Esophagus squamous epithelium (tissue), 5 donors: ENCODE measurements at regions not wholly inside any gene's neighbourhood (a gene's known extent, or its start where the extent isn't known, plus 50 kb on each side); places are given as distances from the start of the nearest gene placed in this dataset.

Source experiments
- DNase-seq: peaks from one replicate; lab custom pipeline; 2025; lab: John Stamatoyannopoulos, UW
- H3K27ac ChIP-seq, 4 donors: fragments of 200-600 bp; sonication (generic); one replicate each; pipeline ENCODE4 v1.5.1; 2016 to 2019; ENCODE audit warnings: mild to moderate bottlenecking in 1 of 4
- H3K27me3 ChIP-seq, 4 donors: fragments of 200-600 bp; sonication (generic); 1 replicate in 3 of 4; 2 replicates in 1 of 4; pipeline versions ENCODE4 v1.5.1 to v1.6.0; 2017 to 2021; ENCODE audit warnings: antibody characterized with exemption in 1 of 4
- H3K36me3 ChIP-seq, 3 donors: fragments of 200-600 bp; sonication (generic); one replicate each; pipeline ENCODE4 v1.5.1; 2016 to 2019
- H3K4me1 ChIP-seq, 3 donors: fragments of 200-600 bp; sonication (generic); one replicate each; pipeline ENCODE4 v1.5.1; 2017 to 2019
- H3K4me3 ChIP-seq, 4 donors: fragments of 200-600 bp; sonication (generic); 1 replicate in 3 of 4; 2 replicates in 1 of 4; pipeline ENCODE4 v1.5.1; 2016 to 2019; ENCODE audit warnings: mild to moderate bottlenecking in 2 of 4, moderate library complexity in 1 of 4
- H3K9me3 ChIP-seq, 3 donors: fragments of 200-600 bp; sonication (generic); one replicate each; pipeline ENCODE4 v1.5.1; 2016 to 2019
- POLR2A ChIP-seq, 4 donors: fragments of 450-650 bp; IDR thresholded peaks; one replicate each; pipeline ENCODE4 v1.6.1; 2017; ENCODE audit warnings: antibody characterized with exemption in 4 of 4, mild to moderate bottlenecking in 4 of 4, moderate library complexity in 3 of 4
- WGBS, 2 donors: methylation state at CpG; one replicate each; pipeline ENCODE4 v1.1.5; 2018; 5-methylcytosine and 5-hydroxymethylcytosine counted together
- intact Hi-C: fragments of 100-400 bp; cut with DNase I; formaldehyde crosslinking; loops from one replicate; pipeline ENCODE4 v1.15.0; 2022
- TF ChIP-seq, protein P1 (sequence below), 6 experiments: fragments of 450-650 bp in 4 of 6; fragments of 200-600 bp in 2 of 6; sonication (generic) in 2 of 6; IDR thresholded peaks; one replicate each; pipeline ENCODE4 v1.5.1; 2016 to 2019; ENCODE audit warnings: antibody characterized with exemption in 6 of 6, mild to moderate bottlenecking in 4 of 6, moderate library complexity in 4 of 6
- donor health status: DM: yes; HTN: yes; CAD: no.

DNA sequence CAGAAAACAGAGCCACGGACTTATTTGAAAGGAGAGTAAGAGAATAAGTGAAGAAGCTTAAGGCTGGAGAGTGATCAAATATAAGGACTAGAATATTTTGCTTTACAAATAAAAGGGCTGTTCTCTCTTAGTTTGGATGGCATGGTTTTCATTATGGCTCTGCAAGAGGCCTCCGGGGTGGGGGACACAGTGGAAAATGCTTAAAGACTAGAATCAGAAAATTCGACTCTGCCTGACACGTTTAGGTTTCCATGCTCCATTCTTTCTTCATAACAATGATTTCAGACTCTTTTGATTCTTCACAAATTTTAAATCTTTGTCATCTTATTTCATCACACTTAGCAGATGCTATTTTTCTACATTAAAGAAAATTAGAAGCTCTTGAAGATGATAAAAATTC is 632.4 kb upstream of the BOD1L1 start:
- no peaks in the 10 kb centered on the region for H3K36me3 ChIP-seq
- 84 to 87% methylated on average over 4 of the region's 4 CpGs for WGBS, 2 donors
- no peaks in the 10 kb centered on the region for H3K9me3 ChIP-seq
- no peak overlapping the region for H3K4me3 ChIP-seq
- no peak for TF ChIP-seq POLR2A (IDR thresholded peaks at IDR 0.05)
- TF ChIP-seq, protein P1, sequence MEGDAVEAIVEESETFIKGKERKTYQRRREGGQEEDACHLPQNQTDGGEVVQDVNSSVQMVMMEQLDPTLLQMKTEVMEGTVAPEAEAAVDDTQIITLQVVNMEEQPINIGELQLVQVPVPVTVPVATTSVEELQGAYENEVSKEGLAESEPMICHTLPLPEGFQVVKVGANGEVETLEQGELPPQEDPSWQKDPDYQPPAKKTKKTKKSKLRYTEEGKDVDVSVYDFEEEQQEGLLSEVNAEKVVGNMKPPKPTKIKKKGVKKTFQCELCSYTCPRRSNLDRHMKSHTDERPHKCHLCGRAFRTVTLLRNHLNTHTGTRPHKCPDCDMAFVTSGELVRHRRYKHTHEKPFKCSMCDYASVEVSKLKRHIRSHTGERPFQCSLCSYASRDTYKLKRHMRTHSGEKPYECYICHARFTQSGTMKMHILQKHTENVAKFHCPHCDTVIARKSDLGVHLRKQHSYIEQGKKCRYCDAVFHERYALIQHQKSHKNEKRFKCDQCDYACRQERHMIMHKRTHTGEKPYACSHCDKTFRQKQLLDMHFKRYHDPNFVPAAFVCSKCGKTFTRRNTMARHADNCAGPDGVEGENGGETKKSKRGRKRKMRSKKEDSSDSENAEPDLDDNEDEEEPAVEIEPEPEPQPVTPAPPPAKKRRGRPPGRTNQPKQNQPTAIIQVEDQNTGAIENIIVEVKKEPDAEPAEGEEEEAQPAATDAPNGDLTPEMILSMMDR (IDR thresholded peaks at IDR 0.05) = no peak
- no peak overlapping the region for H3K27ac ChIP-seq
- H3K27me3 ChIP-seq = no peaks in the 10 kb centered on the region
- H3K4me1 ChIP-seq = no peaks in the 10 kb centered on the region
- intact Hi-C loops = no loop called here
- DNase-seq = no peak

DNA sequence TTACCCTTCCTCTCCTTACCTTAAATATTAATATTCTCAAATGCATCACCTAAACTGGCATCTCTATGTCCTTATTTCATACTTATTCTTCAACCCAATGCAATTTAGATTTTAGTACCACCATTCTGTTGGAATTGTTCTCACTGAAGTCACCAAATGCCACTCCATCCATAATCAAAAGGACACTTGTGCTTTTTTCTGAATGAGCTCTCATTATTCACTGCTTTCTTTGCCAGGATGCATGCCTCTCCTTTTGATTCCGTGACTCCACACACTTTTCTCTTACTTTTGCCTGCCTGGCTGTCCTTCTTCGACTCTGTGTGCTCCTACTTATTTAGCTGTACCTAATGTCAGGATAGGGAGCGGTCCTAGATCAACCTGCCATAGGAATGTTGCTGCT is 633.1 kb upstream of the BOD1L1 start:
- Histone ChIP-seq H3K4me3 (no peak overlapping the region), H3K4me1 (no peaks in the 10 kb centered on the region), H3K9me3 (no peaks in the 10 kb centered on the region), H3K27ac (no peak overlapping the region), H3K27me3 (no peaks in the 10 kb centered on the region), H3K36me3 (no peaks in the 10 kb centered on the region)
- 79 to 81% methylated on average over 3 of the region's 3 CpGs for WGBS, 2 donors
- no peak for DNase-seq
- TF ChIP-seq POLR2A (IDR thresholded peaks at IDR 0.05) = no peak
- TF ChIP-seq, protein P1 (IDR thresholded peaks at IDR 0.05) = no peak
- intact Hi-C loops = no loop called here

DNA sequence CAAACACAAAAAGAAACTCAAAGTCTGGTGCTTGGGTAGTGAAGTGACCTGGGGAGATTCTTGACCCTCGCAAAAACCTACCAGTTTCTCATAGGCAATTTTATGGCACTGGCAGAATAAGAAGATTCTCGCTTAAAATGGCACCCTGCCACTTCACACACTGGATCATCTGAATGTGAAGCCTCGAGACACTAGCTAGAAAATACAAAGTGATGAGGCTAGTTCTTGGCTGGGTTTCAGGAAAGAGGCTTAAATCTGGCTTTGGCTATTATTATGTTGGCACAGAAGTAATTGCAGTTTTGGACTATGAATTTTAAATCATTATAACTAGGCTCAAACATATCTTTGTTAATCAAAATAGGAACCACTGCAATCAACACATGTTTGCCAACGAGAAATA is 634.7 kb upstream of the BOD1L1 start:
- no peak overlapping the region for H3K27ac ChIP-seq
- H3K4me1 ChIP-seq = no peaks in the 10 kb centered on the region
- TF ChIP-seq POLR2A (IDR thresholded peaks at IDR 0.05) = no peak
- TF ChIP-seq, protein P1 (IDR thresholded peaks at IDR 0.05) = no peak
- H3K4me3 ChIP-seq = no peak overlapping the region
- intact Hi-C loops = no loop called here
- no peaks in the 10 kb centered on the region for H3K36me3 ChIP-seq
- DNase-seq = no peak
- H3K9me3 ChIP-seq = no peaks in the 10 kb centered on the region
- no peaks in the 10 kb centered on the region for H3K27me3 ChIP-seq
- 41 to 52% methylated on average over 4 of the region's 4 CpGs for WGBS, 2 donors

DNA sequence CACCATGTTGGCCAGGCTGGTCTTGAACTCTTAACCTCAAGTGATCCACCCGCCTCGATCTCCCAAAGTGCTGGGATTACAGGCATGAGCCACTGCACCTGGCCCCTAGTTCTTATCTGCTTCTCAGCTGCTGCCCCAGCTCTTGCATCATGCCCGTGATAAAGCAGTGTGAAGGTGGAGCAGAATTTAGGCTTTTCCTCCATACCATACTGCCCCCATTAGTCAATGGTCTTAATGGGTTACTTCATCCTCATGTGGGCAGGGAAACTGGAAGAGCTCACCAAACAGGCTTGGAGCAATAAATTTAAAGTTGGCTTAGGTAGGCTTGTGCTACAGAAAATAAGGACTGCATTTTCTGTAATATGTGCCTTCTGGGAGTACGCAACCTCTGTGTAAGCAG is 636.9 kb upstream of the BOD1L1 start:
- 79 to 81% methylated on average over 4 of the region's 4 CpGs for WGBS, 2 donors
- no peak for DNase-seq
- Histone ChIP-seq H3K4me1 (no peaks in the 10 kb centered on the region), H3K27ac (no peak overlapping the region), H3K4me3 (no peak overlapping the region), H3K9me3 (no peaks in the 10 kb centered on the region), H3K36me3 (no peaks in the 10 kb centered on the region), H3K27me3 (no peaks in the 10 kb centered on the region)
- intact Hi-C loops = no loop called here
- no peak for TF ChIP-seq POLR2A (IDR thresholded peaks at IDR 0.05)
- TF ChIP-seq, protein P1 (IDR thresholded peaks at IDR 0.05) = no peak

DNA sequence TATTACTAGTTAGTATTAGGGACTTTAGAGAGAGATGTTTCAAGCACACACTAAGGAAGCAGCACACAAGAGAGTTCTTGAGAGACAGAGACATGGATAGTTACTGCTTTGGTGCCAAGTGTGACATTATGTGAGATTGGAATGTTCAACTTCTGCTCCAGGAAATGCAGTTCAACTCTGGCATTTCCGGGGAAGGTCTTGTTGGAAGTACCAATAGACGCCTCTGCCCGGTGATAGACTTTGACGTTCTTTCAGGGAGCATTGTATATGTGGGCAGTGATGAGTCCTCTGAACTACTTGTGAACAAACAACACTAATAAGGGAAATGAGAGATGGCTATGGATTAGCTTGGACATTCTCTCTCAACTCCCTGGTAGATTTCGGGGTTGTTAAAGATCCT is 638.1 kb upstream of the BOD1L1 start:
- intact Hi-C loops = no loop called here
- Histone ChIP-seq H3K27me3 (no peaks in the 10 kb centered on the region), H3K4me1 (no peaks in the 10 kb centered on the region), H3K27ac (no peak overlapping the region), H3K9me3 (no peaks in the 10 kb centered on the region), H3K36me3 (no peaks in the 10 kb centered on the region), H3K4me3 (no peak overlapping the region)
- TF ChIP-seq, protein P1 (IDR thresholded peaks at IDR 0.05) = no peak
- no peak for TF ChIP-seq POLR2A (IDR thresholded peaks at IDR 0.05)
- 70 to 93% methylated on average over 5 of the region's 5 CpGs for WGBS, 2 donors
- no peak for DNase-seq
